HCT116 (cell line): ENCODE measurements at regions not wholly inside any gene's neighbourhood (a gene's known extent, or its start where the extent isn't known, plus 50 kb on each side); places are given as distances from the start of the nearest gene placed in this dataset.

Source experiments
- ATAC-seq: fragments of 200-7000 bp; cut with Tn5 transposase; 2 replicates; pipeline ENCODE4 v1.9.1; 2020; ENCODE audit warnings: mild to moderate bottlenecking, moderate library complexity
- BruUV-seq: library from RNA; stranded (reverse); fragments of 400-500 nt; replicated peaks from 2 replicates; lab custom pipeline; 2021; lab: Mats Ljungman, UMichigan
- CTCF ChIA-PET: fragments of 300-600 bp; sonication (Branson Sonifier 250); formaldehyde crosslinking; loops from one replicate; lab custom pipeline; 2021; ENCODE audit warnings: antibody characterized with exemption; lab: Charles Lee
- POLR2A ChIA-PET: fragments of 300-600, 350-600 bp; sonication (Branson Sonifier 250); formaldehyde crosslinking; loops from one replicate; lab custom pipeline; 2021; ENCODE audit warnings: antibody characterized with exemption; lab: Charles Lee
- RAD21 ChIA-PET, 2 experiments: fragments of 300-600 bp; sonication (Branson Sonifier 250); formaldehyde crosslinking; loops; one replicate each; lab custom pipeline; 2023; ENCODE audit warnings: low total read pairs in 2 of 2; ENCODE audit not compliant: uncharacterized antibody in 2 of 2, unreplicated experiment in 2 of 2, low non-redundant PET in 1 of 2; lab: Charles Lee
- DNase-seq: peaks from one replicate; pipeline ENCODE4 v3.0.0-alpha.2; 2010; ENCODE audit warnings: low read depth, low spot score
- H2AFZ ChIP-seq: fragments of 200-600 bp; shearing (Covaris generic), sonication (generic); 2 replicates; pipeline ENCODE4 v1.6.1; 2017; ENCODE audit warnings: low read depth, mixed run types, mixed read lengths, antibody characterized with exemption, low read length; ENCODE audit not compliant: poor library complexity, severe bottlenecking
- H3K27ac ChIP-seq: 2 replicates; pipeline ENCODE4 v1.5.1; 2012; ENCODE audit warnings: low read depth, low read length
- H3K27me3 ChIP-seq: fragments of 200-600 bp; sonication (generic); 2 replicates; pipeline ENCODE4 v1.6.1; 2016; ENCODE audit warnings: mixed run types, low read length, mixed read lengths; ENCODE audit not compliant: insufficient read depth
- H3K36me3 ChIP-seq, 2 experiments: fragments of 200-500 bp in 1 of 2; fragments of 200-600 bp in 1 of 2; sonication (Bioruptor generic) in 1 of 2; sonication (generic) in 1 of 2; 2 replicates each; pipeline versions ENCODE4 v1.5.1 to v1.6.1; 2014 to 2016; ENCODE audit warnings: low read length in 2 of 2, inconsistent platforms in 1 of 2, mixed read lengths in 1 of 2, mixed run types in 1 of 2; ENCODE audit not compliant: insufficient read depth in 2 of 2, control insufficient read depth in 1 of 2
- H3K4me1 ChIP-seq, 2 experiments: fragments of 200-600 bp in 1 of 2; sonication (generic) in 1 of 2; 2 replicates each; pipeline versions ENCODE4 v1.5.1 to v1.6.1; 2012 to 2017; ENCODE audit warnings: low read length in 2 of 2, inconsistent platforms in 1 of 2, mild to moderate bottlenecking in 1 of 2, mixed read lengths in 1 of 2, mixed run types in 1 of 2, moderate library complexity in 1 of 2; ENCODE audit not compliant: insufficient read depth in 2 of 2, control insufficient read depth in 1 of 2
- H3K4me2 ChIP-seq: fragments of 200-600 bp; sonication (generic); 2 replicates; pipeline ENCODE4 v1.6.1; 2017; ENCODE audit warnings: mixed run types, low read length, mixed read lengths
- H3K4me3 ChIP-seq, 2 experiments: fragments of 200-600 bp in 1 of 2; sonication (generic) in 1 of 2; replicated peaks in 1 of 2; 2 replicates each; pipeline ENCODE4 v1.5.1; 2011 to 2016; ENCODE audit warnings: low read length in 2 of 2, control low read depth in 1 of 2, low read depth in 1 of 2, mild to moderate bottlenecking in 1 of 2, mixed read lengths in 1 of 2, mixed run types in 1 of 2
- H3K79me2 ChIP-seq: fragments of 200-600 bp; sonication (generic); 2 replicates; pipeline ENCODE4 v1.6.1; 2017; ENCODE audit warnings: mild to moderate bottlenecking, mixed run types, low read length, moderate library complexity, mixed read lengths; ENCODE audit not compliant: insufficient read depth
- H3K9ac ChIP-seq: fragments of 200-600 bp; sonication (generic); 2 replicates; pipeline ENCODE4 v1.6.1; 2016; ENCODE audit warnings: low read length, mixed read lengths
- H3K9me2 ChIP-seq: fragments of 200-600 bp; sonication (generic), shearing (Covaris generic); 2 replicates; pipeline ENCODE4 v1.6.1; 2017; ENCODE audit warnings: mixed run types, mild to moderate bottlenecking, moderate library complexity; ENCODE audit not compliant: insufficient read depth
- H3K9me3 ChIP-seq, 2 experiments: fragments of 200-500 bp in 1 of 2; fragments of 200-600 bp in 1 of 2; sonication (Bioruptor generic) in 1 of 2; sonication (generic) in 1 of 2; 2 replicates each; pipeline ENCODE4 v1.6.1; 2014 to 2017; ENCODE audit warnings: low read length in 2 of 2, mixed read lengths in 2 of 2, inconsistent platforms in 1 of 2, low read depth in 1 of 2, mild to moderate bottlenecking in 1 of 2, mixed run types in 1 of 2, moderate library complexity in 1 of 2; ENCODE audit not compliant: control insufficient read depth in 1 of 2, insufficient read depth in 1 of 2
- H4K20me1 ChIP-seq: fragments of 200-600 bp; sonication (generic), shearing (Covaris generic); 2 replicates; pipeline ENCODE4 v1.6.1; 2017; ENCODE audit warnings: mixed run types, mild to moderate bottlenecking, moderate library complexity; ENCODE audit not compliant: insufficient read depth
- CEBPB ChIP-seq: IDR thresholded peaks from 2 replicates; pipeline ENCODE4 v1.6.1; 2012; ENCODE audit warnings: low read depth
- CTCF ChIP-seq, 3 experiments: fragments of 200-600 bp in 1 of 3; sonication (generic) in 1 of 3; IDR thresholded peaks in 2 of 3; conservative IDR thresholded peaks in 1 of 3; 2 replicates each; pipeline ENCODE4 v1.5.1; 2012 to 2017; ENCODE audit warnings: low read depth in 2 of 3, low read length in 2 of 3, antibody characterized with exemption in 1 of 3, borderline replicate concordance in 1 of 3, control low read depth in 1 of 3, mild to moderate bottlenecking in 1 of 3, mixed read lengths in 1 of 3, mixed run types in 1 of 3, moderate library complexity in 1 of 3; ENCODE audit not compliant: insufficient read depth in 1 of 3
- ELF1 ChIP-seq: IDR thresholded peaks from 2 replicates; pipeline ENCODE4 v1.6.1; 2012; ENCODE audit warnings: low read depth, borderline replicate concordance
- EZH2 ChIP-seq: fragments of 200-600 bp; sonication (generic); IDR thresholded peaks from 2 replicates; pipeline ENCODE4 v1.6.1; 2017; ENCODE audit warnings: antibody characterized with exemption, mixed run types
- EZH2phosphoT487 ChIP-seq: fragments of 200-600 bp; IDR thresholded peaks from 2 replicates; pipeline ENCODE4 v1.6.1; 2018; ENCODE audit warnings: antibody characterized with exemption, borderline replicate concordance
- FOSL1 ChIP-seq: IDR thresholded peaks from 2 replicates; pipeline ENCODE4 v1.6.1; 2012; ENCODE audit warnings: low read depth
- MAX ChIP-seq: IDR thresholded peaks from 2 replicates; pipeline ENCODE4 v1.6.1; 2012
- RAD21 ChIP-seq: IDR thresholded peaks from 2 replicates; pipeline ENCODE4 v1.6.1; 2012; ENCODE audit warnings: low read depth, mild to moderate bottlenecking
- SIN3A ChIP-seq: IDR thresholded peaks from 2 replicates; pipeline ENCODE4 v1.6.1; 2012; ENCODE audit warnings: low read depth
- TCF7L2 ChIP-seq: IDR thresholded peaks from 2 replicates; pipeline ENCODE4 v1.7.0; 2011; ENCODE audit warnings: borderline replicate concordance, inconsistent platforms; ENCODE audit not compliant: insufficient read depth, insufficient read length; ENCODE audit errors: extremely low read depth
- YY1 ChIP-seq: IDR thresholded peaks from 2 replicates; pipeline ENCODE4 v1.6.1; 2011; ENCODE audit warnings: low read length, low read depth, moderate library complexity, mild to moderate bottlenecking; ENCODE audit not compliant: insufficient replicate concordance; ENCODE audit errors: extremely low read depth
- ZBTB33 ChIP-seq: IDR thresholded peaks from 2 replicates; pipeline ENCODE4 v1.6.1; 2011; ENCODE audit warnings: mild to moderate bottlenecking, low read length, moderate library complexity; ENCODE audit not compliant: insufficient replicate concordance; ENCODE audit errors: extremely low read depth
- ZFX ChIP-seq: fragments of 450-650 bp; IDR thresholded peaks from 2 replicates; pipeline ENCODE4 v1.6.1; 2017
- intact Hi-C: fragments of 100-400 bp; cut with micrococcal nuclease; formaldehyde crosslinking; loops from 2 replicates; pipeline ENCODE4 v1.10.0; 2022

- Histone ChIP-seq H3K27me3 (no peaks in the 10 kb centered on the region), H3K9me3 (no peaks in the 10 kb centered on the region), H3K79me2 (no peaks in the 10 kb centered on the region), H3K4me3 (no peak overlapping the region), H3K9me2 (no peaks in the 10 kb centered on the region), H4K20me1 (no peaks in the 10 kb centered on the region), H2AFZ (no peak overlapping the region), H3K27ac (no peak overlapping the region), H3K4me1 (no peaks in the 10 kb centered on the region), H3K36me3 (no peaks in the 10 kb centered on the region), H3K4me2 (no peak overlapping the region), H3K9ac (no peak overlapping the region)
- intact Hi-C loops: no loop called here
- ChIA-PET POLR2A (no interaction called here), RAD21 (no interaction called here), CTCF (no interaction called here)
- DNase-seq (no peak), ATAC-seq (no peak)
- BruUV-seq: no TSS peak
- no peak for TF ChIP-seq YY1
- TF ChIP-seq EZH2phosphoT487: no peak
- no peak for TF ChIP-seq FOSL1
- no peak for TF ChIP-seq CEBPB
Measured at GRCh38 chrX:7514871-7515599, 327.9 kb upstream of the VCX start.

GRCh38 chrX:7512845-7513244 lies 330.1 kb upstream of the VCX start:
- Histone ChIP-seq H3K9me2 (no peaks in the 10 kb centered on the region), H3K79me2 (no peaks in the 10 kb centered on the region), H3K4me2 (no peak overlapping the region), H3K27ac (no peak overlapping the region), H3K36me3 (no peaks in the 10 kb centered on the region), H4K20me1 (no peaks in the 10 kb centered on the region), H2AFZ (no peak overlapping the region), H3K9ac (no peak overlapping the region), H3K9me3 (no peaks in the 10 kb centered on the region), H3K27me3 (no peaks in the 10 kb centered on the region), H3K4me1 (no peaks in the 10 kb centered on the region), H3K4me3 (no peak overlapping the region)
- no TSS peak for BruUV-seq
- ATAC-seq: no peak
- CTCF ChIA-PET: no interaction called here
- RAD21 ChIA-PET: no interaction called here
- DNase-seq: no peak
- POLR2A ChIA-PET: no interaction called here
- intact Hi-C loops: no loop called here
- no peak for TF ChIP-seq EZH2
- TF ChIP-seq TCF7L2: no peak
- TF ChIP-seq CTCF (IDR thresholded peaks at IDR 0.05 in 2 of 3, conservative IDR thresholded peaks at IDR 0.05 in 1 of 3; ENCODE audit: borderline replicate concordance in 1 of 3, insufficient read depth in 1 of 3, low read depth in 2 of 3, low read length in 2 of 3): no peak
- TF ChIP-seq RAD21: no peak
- TF ChIP-seq EZH2phosphoT487: no peak
- TF ChIP-seq ZFX: no peak
- TF ChIP-seq ELF1: no peak
- TF ChIP-seq YY1: no peak
- TF ChIP-seq ZBTB33: no peak
- TF ChIP-seq MAX: no peak
- no peak for TF ChIP-seq SIN3A
